ENCODE measurements at regions not wholly inside any gene's neighbourhood (a gene's known extent, or its start where the extent isn't known, plus 50 kb on each side); places are given as distances from the start of the nearest gene placed in this dataset.

- no peak for FAIRE-seq
Measured at GRCh38 chr1:47562147-47562546, 124.3 kb downstream of the FOXD2 start.

GRCh38 chr1:47562799-47563198, 125.0 kb downstream of the FOXD2 start:
- DNase-seq (ENCODE audit: insufficient read length, low spot score) (no peak), FAIRE-seq (no peak)
- TF ChIP-seq CTCF (IDR thresholded peaks at IDR 0.05; ENCODE audit: insufficient read depth, missing control alignments) = no peak

More at GRCh38 chr1:47562147-47562546, 124.3 kb downstream of the FOXD2 start:
- TF ChIP-seq CTCF (IDR thresholded peaks at IDR 0.05; ENCODE audit: insufficient read depth, missing control alignments) = no peak
- no peak for DNase-seq (ENCODE audit: insufficient read length, low spot score)

GRCh38 chr1:47563201-47563600, 125.4 kb downstream of the FOXD2 start:
- TF ChIP-seq CTCF (IDR thresholded peaks at IDR 0.05; ENCODE audit: insufficient read depth, missing control alignments) = no peak
- DNase-seq (ENCODE audit: insufficient read length, low spot score) (no peak), FAIRE-seq (no peak)

- DNase-seq (ENCODE audit: insufficient read length, low spot score) = no peak
- no peak for TF ChIP-seq CTCF (IDR thresholded peaks at IDR 0.05; ENCODE audit: insufficient read depth, missing control alignments)
- FAIRE-seq = no peak
Measured at GRCh38 chr1:47564570-47564969, 126.7 kb downstream of the FOXD2 start.

- DNase-seq (ENCODE audit: insufficient read length, low spot score) = no peak
- FAIRE-seq = no peak
- no peak for TF ChIP-seq CTCF (IDR thresholded peaks at IDR 0.05; ENCODE audit: insufficient read depth, missing control alignments)
Measured at GRCh38 chr1:47565092-47565491, 127.2 kb downstream of the FOXD2 start.

GRCh38 chr1:47565676-47566075, 127.8 kb downstream of the FOXD2 start:
- no peak for TF ChIP-seq CTCF (IDR thresholded peaks at IDR 0.05; ENCODE audit: insufficient read depth, missing control alignments)
- FAIRE-seq (no peak), DNase-seq (ENCODE audit: insufficient read length, low spot score) (no peak)

- TF ChIP-seq CTCF (IDR thresholded peaks at IDR 0.05; ENCODE audit: insufficient read depth, missing control alignments) = no peak
- DNase-seq (ENCODE audit: insufficient read length, low spot score) (no peak), FAIRE-seq (no peak)
Measured at GRCh38 chr1:47568763-47569162, 130.9 kb downstream of the FOXD2 start.
